DND-41 (cell line): ENCODE measurements at regions not wholly inside any gene's neighbourhood (a gene's known extent, or its start where the extent isn't known, plus 50 kb on each side); places are given as distances from the start of the nearest gene placed in this dataset.

Experiments used
- ATAC-seq: fragments of 200-7000 bp; cut with Tn5 transposase; 3 replicates; pipeline ENCODE4 v1.9.1; 2021; ENCODE audit warnings: low read depth; ENCODE audit not compliant: insufficient read depth
- DNase-seq: peaks from one replicate; pipeline ENCODE4 v3.0.0-alpha.2; 2020
- H2AFZ ChIP-seq: 2 replicates; pipeline ENCODE4 v1.6.0; 2012; ENCODE audit warnings: low read depth, low read length
- H3K27ac ChIP-seq: 2 replicates; pipeline ENCODE4 v1.5.1; 2012; ENCODE audit warnings: low read length, inconsistent platforms
- H3K27me3 ChIP-seq: fragments of 200-600 bp; sonication (generic); 2 replicates; pipeline ENCODE4 v1.6.0; 2012; ENCODE audit warnings: low read length, mild to moderate bottlenecking, inconsistent platforms; ENCODE audit not compliant: insufficient read depth, poor library complexity
- H3K36me3 ChIP-seq: 2 replicates; pipeline ENCODE4 v1.5.1; 2012; ENCODE audit warnings: low read length, inconsistent platforms; ENCODE audit not compliant: insufficient read depth
- H3K4me1 ChIP-seq: 2 replicates; pipeline ENCODE4 v1.5.1; 2012; ENCODE audit warnings: mild to moderate bottlenecking, low read length; ENCODE audit not compliant: insufficient read depth
- H3K4me2 ChIP-seq: 2 replicates; pipeline ENCODE4 v1.6.0; 2012; ENCODE audit warnings: mild to moderate bottlenecking, moderate library complexity, low read length, inconsistent platforms; ENCODE audit not compliant: insufficient read depth
- H3K4me3 ChIP-seq, 2 experiments: fragments of 200-600 bp in 1 of 2; shearing (Covaris generic) in 1 of 2; 2 replicates each; pipeline ENCODE4 v1.5.1; 2012 to 2016; ENCODE audit warnings: inconsistent platforms in 2 of 2, low read length in 2 of 2, mild to moderate bottlenecking in 2 of 2, low read depth in 1 of 2, moderate library complexity in 1 of 2
- H3K79me2 ChIP-seq: 2 replicates; pipeline ENCODE4 v1.6.0; 2012; ENCODE audit warnings: low read length, inconsistent platforms; ENCODE audit not compliant: insufficient read depth
- H3K9ac ChIP-seq: 2 replicates; pipeline ENCODE4 v1.6.0; 2012; ENCODE audit warnings: low read depth, mild to moderate bottlenecking, inconsistent platforms, low read length, moderate library complexity
- H3K9me3 ChIP-seq: 2 replicates; pipeline ENCODE4 v1.5.1; 2012; ENCODE audit warnings: low read length, moderate library complexity, mild to moderate bottlenecking, inconsistent platforms; ENCODE audit not compliant: insufficient read depth, severe bottlenecking
- H4K20me1 ChIP-seq: 2 replicates; pipeline ENCODE4 v1.6.0; 2012; ENCODE audit warnings: low read length; ENCODE audit not compliant: insufficient read depth
- EZH2 ChIP-seq: IDR thresholded peaks from 3 replicates; pipeline ENCODE4 v1.6.1; 2012; ENCODE audit warnings: borderline replicate concordance, low read depth, mild to moderate bottlenecking, moderate library complexity, low read length, inconsistent platforms; ENCODE audit not compliant: severe bottlenecking
- TF ChIP-seq, protein P1 (sequence below): IDR thresholded peaks from 2 replicates; pipeline ENCODE4 v1.5.1; 2012; ENCODE audit warnings: borderline replicate concordance, low read length, moderate library complexity, mild to moderate bottlenecking; ENCODE audit not compliant: poor library complexity, severe bottlenecking; ENCODE audit errors: extremely low read depth

DNA sequence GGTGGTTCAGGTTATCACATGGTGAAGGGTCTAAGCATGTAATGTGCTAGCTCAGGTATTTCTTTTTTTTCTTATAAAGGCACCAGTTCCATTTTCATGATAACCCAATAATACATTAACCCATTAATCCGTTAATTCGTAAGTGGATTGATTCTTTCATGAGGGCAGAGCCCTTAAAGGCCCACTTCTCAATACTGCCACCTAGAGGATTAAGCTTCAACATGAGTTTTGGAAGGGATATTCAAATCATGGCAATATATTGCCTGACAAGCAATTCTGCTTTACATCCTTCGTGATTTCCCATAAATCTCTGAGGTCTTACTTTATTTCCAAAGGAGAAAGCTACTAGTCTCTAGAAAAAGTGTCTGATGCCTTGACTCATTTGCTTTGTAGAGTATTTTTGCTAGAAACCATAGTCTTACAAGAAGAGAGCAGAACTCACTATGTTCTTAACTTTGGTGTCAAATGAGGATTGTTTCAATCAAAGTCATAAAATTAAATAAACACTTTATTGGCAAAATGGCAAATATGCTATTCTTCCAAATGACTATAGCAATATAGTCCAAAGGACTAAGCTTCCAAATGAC is 271.3 kb downstream of the KCNS3 start:
- Histone ChIP-seq H3K36me3 (no peaks in the 10 kb centered on the region), H2AFZ (no peak overlapping the region), H4K20me1 (no peaks in the 10 kb centered on the region), H3K27ac (no peak overlapping the region), H3K4me3 (no peak overlapping the region), H3K79me2 (no peaks in the 10 kb centered on the region), H3K9me3 (no peaks in the 10 kb centered on the region), H3K9ac (no peak overlapping the region), H3K4me2 (no peak overlapping the region), H3K27me3 (peaks cover 3% of the 10 kb centered on the region), H3K4me1 (no peaks in the 10 kb centered on the region)
- DNase-seq, result no peak
- TF ChIP-seq, protein P1, sequence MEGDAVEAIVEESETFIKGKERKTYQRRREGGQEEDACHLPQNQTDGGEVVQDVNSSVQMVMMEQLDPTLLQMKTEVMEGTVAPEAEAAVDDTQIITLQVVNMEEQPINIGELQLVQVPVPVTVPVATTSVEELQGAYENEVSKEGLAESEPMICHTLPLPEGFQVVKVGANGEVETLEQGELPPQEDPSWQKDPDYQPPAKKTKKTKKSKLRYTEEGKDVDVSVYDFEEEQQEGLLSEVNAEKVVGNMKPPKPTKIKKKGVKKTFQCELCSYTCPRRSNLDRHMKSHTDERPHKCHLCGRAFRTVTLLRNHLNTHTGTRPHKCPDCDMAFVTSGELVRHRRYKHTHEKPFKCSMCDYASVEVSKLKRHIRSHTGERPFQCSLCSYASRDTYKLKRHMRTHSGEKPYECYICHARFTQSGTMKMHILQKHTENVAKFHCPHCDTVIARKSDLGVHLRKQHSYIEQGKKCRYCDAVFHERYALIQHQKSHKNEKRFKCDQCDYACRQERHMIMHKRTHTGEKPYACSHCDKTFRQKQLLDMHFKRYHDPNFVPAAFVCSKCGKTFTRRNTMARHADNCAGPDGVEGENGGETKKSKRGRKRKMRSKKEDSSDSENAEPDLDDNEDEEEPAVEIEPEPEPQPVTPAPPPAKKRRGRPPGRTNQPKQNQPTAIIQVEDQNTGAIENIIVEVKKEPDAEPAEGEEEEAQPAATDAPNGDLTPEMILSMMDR, result peak; percentile 76
- TF ChIP-seq EZH2, result no peak
- no peak for ATAC-seq

DNA sequence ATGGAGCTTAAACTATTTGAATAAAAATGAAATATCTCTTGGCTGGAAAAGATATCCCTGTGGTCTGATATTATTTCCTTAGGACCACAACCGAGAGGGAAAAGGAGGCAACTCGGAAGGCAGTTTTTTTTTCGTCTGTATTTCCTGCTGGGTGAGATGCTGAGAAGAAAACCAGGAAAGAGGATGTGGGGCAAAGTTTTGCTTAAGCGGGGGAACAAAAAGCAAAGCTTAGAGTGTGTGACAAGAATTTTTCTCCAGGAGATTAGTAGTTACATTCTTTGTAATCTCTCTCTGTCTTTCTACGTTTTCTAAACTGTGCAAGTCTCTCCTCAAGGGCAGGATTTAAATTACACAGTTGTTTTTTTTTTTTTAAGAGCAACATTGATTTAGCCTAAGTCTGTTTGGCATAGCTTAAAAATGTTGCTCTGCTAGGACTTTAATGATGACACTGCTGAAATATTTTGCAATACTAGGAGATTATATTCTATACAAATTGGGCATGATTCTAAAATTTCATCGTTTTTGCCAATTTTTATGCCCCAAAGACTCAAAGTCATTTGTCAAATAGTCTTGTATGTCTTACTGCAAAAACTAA is 258.5 kb downstream of the KCNS3 start:
- H3K4me1 ChIP-seq, result 0 out of 2 replicates have a peak, but pooled peaks cover 4% of the 10 kb centered on the region
- no peak for ATAC-seq
- no peak overlapping the region for H3K4me2 ChIP-seq
- H3K9ac ChIP-seq, result no peak overlapping the region
- no peaks in the 10 kb centered on the region for H3K9me3 ChIP-seq
- H3K79me2 ChIP-seq, result no peaks in the 10 kb centered on the region
- H2AFZ ChIP-seq, result no peak overlapping the region
- H4K20me1 ChIP-seq, result no peaks in the 10 kb centered on the region
- no peak for TF ChIP-seq EZH2
- TF ChIP-seq, protein P1, result no peak
- DNase-seq, result no peak
- no peak overlapping the region for H3K27ac ChIP-seq
- no peaks in the 10 kb centered on the region for H3K36me3 ChIP-seq
- no peaks in the 10 kb centered on the region for H3K27me3 ChIP-seq
- H3K4me3 ChIP-seq, result no peak overlapping the region

DNA sequence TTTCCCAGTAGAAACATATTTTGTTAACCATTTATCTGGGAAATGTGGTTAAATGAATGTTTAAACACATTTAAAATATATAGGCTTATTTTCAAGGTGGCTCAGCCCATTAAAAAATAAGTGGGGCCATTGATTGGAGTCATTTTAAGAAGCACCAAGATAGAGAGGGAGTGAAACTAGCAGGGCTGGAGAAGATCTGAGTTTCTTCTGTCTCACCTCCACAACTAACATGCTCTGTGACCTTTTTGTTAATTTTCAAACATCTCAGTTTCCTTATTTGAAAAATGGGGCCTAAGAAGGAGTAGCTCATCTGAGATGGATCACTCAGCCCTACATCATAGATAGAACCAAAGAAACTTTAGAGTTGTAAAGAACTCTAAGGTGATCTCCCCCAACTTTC is 254.8 kb downstream of the KCNS3 start:
- Histone ChIP-seq H3K27ac (no peak overlapping the region), H3K4me2 (no peak overlapping the region), H3K9ac (no peak overlapping the region), H4K20me1 (no peaks in the 10 kb centered on the region), H3K36me3 (no peaks in the 10 kb centered on the region), H2AFZ (no peak overlapping the region), H3K4me1 (0 out of 2 replicates have a peak, but pooled peaks cover 4% of the 10 kb centered on the region), H3K27me3 (no peaks in the 10 kb centered on the region), H3K9me3 (no peaks in the 10 kb centered on the region), H3K4me3 (no peak overlapping the region), H3K79me2 (no peaks in the 10 kb centered on the region)
- DNase-seq, result no peak
- no peak for ATAC-seq
- no peak for TF ChIP-seq EZH2
- TF ChIP-seq, protein P1, result no peak

DNA sequence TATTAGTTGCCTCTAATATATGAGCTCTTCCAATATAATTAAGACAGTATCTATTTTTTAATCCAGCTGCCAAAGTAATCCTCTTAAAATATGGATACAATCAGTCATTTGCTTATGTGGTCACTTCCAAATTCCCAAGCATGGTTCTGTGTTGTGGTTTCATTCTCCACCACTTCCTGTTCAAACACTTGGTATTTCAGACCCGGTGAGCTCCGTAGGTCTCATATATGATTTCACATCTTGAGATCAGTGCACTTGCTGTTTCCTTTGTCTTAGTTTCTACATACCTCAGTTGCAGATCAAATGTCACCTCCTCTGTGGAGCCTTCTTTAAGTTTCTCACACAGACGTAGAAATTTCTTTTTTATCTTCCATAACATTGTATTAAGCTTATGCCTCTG is 254.2 kb downstream of the KCNS3 start:
- DNase-seq (peak; percentile 13), ATAC-seq (peak; percentile 79)
- Histone ChIP-seq H3K4me3 (no peak overlapping the region), H3K27ac (no peak overlapping the region), H3K36me3 (no peaks in the 10 kb centered on the region), H3K4me1 (0 out of 2 replicates have a peak, but pooled peaks cover 4% of the 10 kb centered on the region), H3K4me2 (no peak overlapping the region), H3K9me3 (no peaks in the 10 kb centered on the region), H4K20me1 (no peaks in the 10 kb centered on the region), H3K79me2 (no peaks in the 10 kb centered on the region), H3K27me3 (no peaks in the 10 kb centered on the region), H2AFZ (no peak overlapping the region), H3K9ac (no peak overlapping the region)
- TF ChIP-seq, protein P1, result no peak
- TF ChIP-seq EZH2, result no peak
